H9 (cell line): ENCODE measurements at regions not wholly inside any gene's neighbourhood (a gene's known extent, or its start where the extent isn't known, plus 50 kb on each side); places are given as distances from the start of the nearest gene placed in this dataset.

Source experiments
- DNase-seq: peaks from one replicate; pipeline ENCODE4 v3.0.0-alpha.2; 2017
- H2AFZ ChIP-seq: one replicate; pipeline ENCODE4 v1.6.1; 2013; ENCODE audit warnings: mild to moderate bottlenecking, low read length, control low read depth, moderate library complexity
- H2AK5ac ChIP-seq: 2 replicates; pipeline ENCODE4 v1.6.1; 2013; ENCODE audit warnings: low read length, control low read depth, mixed read lengths; ENCODE audit not compliant: insufficient read length
- H2BK120ac ChIP-seq: one replicate; pipeline ENCODE4 v1.6.1; 2013; ENCODE audit warnings: low read depth, mild to moderate bottlenecking, low read length, control low read depth, inconsistent platforms; ENCODE audit not compliant: poor library complexity, severe bottlenecking
- H2BK12ac ChIP-seq: 2 replicates; pipeline ENCODE4 v1.6.1; 2013; ENCODE audit warnings: low read length, control low read depth, mixed read lengths, low read depth; ENCODE audit not compliant: insufficient read length
- H2BK15ac ChIP-seq: 2 replicates; pipeline ENCODE4 v1.6.1; 2013; ENCODE audit warnings: low read depth, low read length, control low read depth
- H2BK20ac ChIP-seq: one replicate; pipeline ENCODE4 v1.6.1; 2013; ENCODE audit warnings: low read depth, mild to moderate bottlenecking, low read length, control low read depth, inconsistent platforms; ENCODE audit not compliant: poor library complexity, severe bottlenecking
- H2BK5ac ChIP-seq: 2 replicates; pipeline ENCODE4 v1.6.1; 2013; ENCODE audit warnings: low read length, control low read depth, mixed read lengths; ENCODE audit not compliant: insufficient read length
- H3K14ac ChIP-seq: 2 replicates; pipeline ENCODE4 v1.6.1; 2013; ENCODE audit warnings: low read length, control low read depth; ENCODE audit not compliant: insufficient read depth
- H3K18ac ChIP-seq: 2 replicates; pipeline ENCODE4 v1.6.1; 2013; ENCODE audit warnings: low read depth, mild to moderate bottlenecking, mixed read lengths, low read length, control low read depth; ENCODE audit not compliant: insufficient read length
- H3K23ac ChIP-seq: 2 replicates; pipeline ENCODE4 v1.6.1; 2013; ENCODE audit warnings: low read length, control low read depth, mixed read lengths, low read depth; ENCODE audit not compliant: insufficient read length
- H3K23me2 ChIP-seq: 2 replicates; pipeline ENCODE4 v1.6.1; 2013; ENCODE audit warnings: low read depth, mild to moderate bottlenecking, mixed read lengths, low read length, control low read depth; ENCODE audit not compliant: insufficient read length, poor library complexity, severe bottlenecking
- H3K27ac ChIP-seq: 2 replicates; pipeline ENCODE4 v1.5.1; 2013; ENCODE audit warnings: low read length, control low read depth, mixed read lengths, low read depth; ENCODE audit not compliant: insufficient read length
- H3K27me3 ChIP-seq: 2 replicates; pipeline ENCODE4 v1.6.1; 2013; ENCODE audit warnings: low read length, control low read depth, inconsistent platforms; ENCODE audit not compliant: insufficient read depth
- H3K4ac ChIP-seq: 2 replicates; pipeline ENCODE4 v1.6.1; 2013; ENCODE audit warnings: low read depth, mild to moderate bottlenecking, control low read depth, inconsistent platforms, low read length, moderate library complexity
- H3K4me1 ChIP-seq: 2 replicates; pipeline ENCODE4 v1.6.1; 2013; ENCODE audit warnings: low read length, control low read depth, inconsistent platforms; ENCODE audit not compliant: insufficient read depth
- H3K4me2 ChIP-seq: 2 replicates; pipeline ENCODE4 v1.6.1; 2013; ENCODE audit warnings: low read length, control low read depth, mixed read lengths; ENCODE audit not compliant: insufficient read length, insufficient read depth
- H3K56ac ChIP-seq: 2 replicates; pipeline ENCODE4 v1.6.1; 2013; ENCODE audit warnings: low read depth, mild to moderate bottlenecking, mixed read lengths, low read length, control low read depth; ENCODE audit not compliant: insufficient read length
- H3K79me1 ChIP-seq: 2 replicates; pipeline ENCODE4 v1.6.1; 2013; ENCODE audit warnings: low read depth, mild to moderate bottlenecking, moderate library complexity, low read length, control low read depth, inconsistent platforms; ENCODE audit not compliant: insufficient read depth, poor library complexity, severe bottlenecking
- H3K79me2 ChIP-seq: 2 replicates; pipeline ENCODE4 v1.6.1; 2013; ENCODE audit warnings: low read length, control low read depth, inconsistent platforms; ENCODE audit not compliant: insufficient read depth
- H3K9ac ChIP-seq: 2 replicates; pipeline ENCODE4 v1.6.1; 2013; ENCODE audit warnings: low read length, control low read depth, mixed read lengths; ENCODE audit not compliant: insufficient read length; ENCODE audit errors: extremely low read depth
- H3K9me3 ChIP-seq: one replicate; pipeline ENCODE4 v1.6.1; 2013; ENCODE audit warnings: low read depth, low read length, inconsistent platforms; ENCODE audit not compliant: control insufficient read depth
- H3T11ph ChIP-seq: one replicate; pipeline ENCODE4 v1.6.1; 2013; ENCODE audit warnings: mild to moderate bottlenecking, low read length, control low read depth, inconsistent platforms
- H4K20me1 ChIP-seq: one replicate; pipeline ENCODE4 v1.6.1; 2013; ENCODE audit not compliant: control insufficient read depth, insufficient read length, insufficient read depth
- H4K5ac ChIP-seq: 2 replicates; pipeline ENCODE4 v1.6.1; 2013; ENCODE audit warnings: low read depth, mild to moderate bottlenecking, mixed read lengths, low read length, control low read depth; ENCODE audit not compliant: insufficient read length
- H4K8ac ChIP-seq: replicated peaks from 2 replicates; pipeline ENCODE4 v1.6.1; 2013; ENCODE audit warnings: low read length, control low read depth, mixed read lengths, low read depth; ENCODE audit not compliant: insufficient read length
- H4K91ac ChIP-seq: 2 replicates; pipeline ENCODE4 v1.6.1; 2013; ENCODE audit warnings: low read depth, mild to moderate bottlenecking, moderate library complexity, mixed read lengths, low read length, control low read depth; ENCODE audit not compliant: insufficient read length
- H3K27ac Mint-ChIP-seq, 3 experiments: 2 replicates in 2 of 3; 3 replicates in 1 of 3; pipeline ENCODE4 v1.8.0; 2020 to 2021; ENCODE audit warnings: mixed read lengths in 3 of 3, mild to moderate bottlenecking in 1 of 3, moderate library complexity in 1 of 3
- H3K27me3 Mint-ChIP-seq: 2 replicates; pipeline ENCODE4 v1.8.0; 2021; ENCODE audit warnings: low read depth, mild to moderate bottlenecking, moderate library complexity, mixed read lengths
- H3K36me3 Mint-ChIP-seq, 3 experiments: 2 replicates in 2 of 3; 3 replicates in 1 of 3; pipeline ENCODE4 v1.8.0; 2020 to 2021; ENCODE audit warnings: low read depth in 3 of 3, mixed read lengths in 3 of 3; ENCODE audit not compliant: insufficient read depth in 1 of 3
- H3K4me1 Mint-ChIP-seq, 2 experiments: 2 replicates each; pipeline ENCODE4 v1.8.0; 2020; ENCODE audit warnings: mixed read lengths in 2 of 2
- H3K4me3 Mint-ChIP-seq, 2 experiments: 2 replicates in 1 of 2; 3 replicates in 1 of 2; pipeline ENCODE4 v1.8.0; 2020 to 2021; ENCODE audit warnings: mild to moderate bottlenecking in 2 of 2, mixed read lengths in 2 of 2, moderate library complexity in 1 of 2
- H3K9me3 Mint-ChIP-seq, 2 experiments: 2 replicates in 1 of 2; 3 replicates in 1 of 2; pipeline ENCODE4 v1.8.0; 2020; ENCODE audit warnings: mild to moderate bottlenecking in 2 of 2, mixed read lengths in 2 of 2, moderate library complexity in 1 of 2
- CTCF ChIP-seq: fragments of 200-600 bp; sonication (generic); conservative IDR thresholded peaks from 3 replicates; pipeline ENCODE4 v1.8.0; 2021; ENCODE audit warnings: antibody characterized with exemption, mild to moderate bottlenecking
- WGBS: extraction: QIAGEN DNeasy Blood & Tissue Kit; methylation state at CpG from one replicate; pipeline ENCODE4 v1.1.7; 2013; ENCODE audit warnings: missing lambda C conversion rate, low lambda C conversion rate, mixed read lengths; ENCODE audit not compliant: insufficient read length; ENCODE audit errors: extremely low coverage; 5-methylcytosine and 5-hydroxymethylcytosine counted together

DNA sequence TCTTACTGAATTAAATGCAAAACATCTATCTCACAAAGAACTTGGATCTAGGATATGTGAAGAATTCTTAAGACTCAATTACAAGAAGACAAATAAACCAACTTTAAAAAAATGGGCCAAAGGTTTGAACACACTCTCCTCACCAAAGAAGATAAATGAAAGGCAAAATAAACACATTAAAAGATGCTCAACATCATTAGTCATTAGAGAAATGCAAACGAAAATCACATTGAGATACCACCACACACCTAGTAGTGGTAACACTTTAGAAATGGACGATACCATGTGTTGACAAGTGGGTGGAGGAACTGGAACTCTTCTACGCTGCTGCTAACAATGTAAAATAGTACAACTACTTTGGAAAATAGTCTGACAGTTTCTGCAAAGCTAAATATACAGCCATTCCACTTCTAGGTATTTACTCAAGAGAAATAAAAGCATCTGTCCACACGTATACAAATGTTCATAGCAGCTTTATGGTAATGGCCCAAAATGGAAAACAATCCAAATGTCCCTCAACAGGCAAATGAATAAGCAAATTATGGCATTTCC lies 194.3 kb downstream of the RHOU start:
- no peaks in the 10 kb centered on the region for H3K4me1 ChIP-seq
- H3K14ac ChIP-seq = no peak overlapping the region

More for the DNA sequence above, 194.3 kb downstream of the RHOU start:
- WGBS = no CpG with 5 or more reads among the region's 4 CpGs
- no peaks in the 10 kb centered on the region for H3K79me1 ChIP-seq
- no peak overlapping the region for H2AK5ac ChIP-seq
- H2BK15ac ChIP-seq = no peak overlapping the region
- H4K8ac ChIP-seq = no peak overlapping the region
- no peaks in the 10 kb centered on the region for H4K20me1 ChIP-seq
- H4K5ac ChIP-seq = no peak overlapping the region
- H3K27ac ChIP-seq = no peak overlapping the region
- H3K9ac ChIP-seq = no peak overlapping the region
- Mint-ChIP-seq H3K4me1 (peaks cover 2 to 4% of the 10 kb centered on the region in 2 experiments; a peak in 3 of 4 replicates), H3K36me3 (peaks cover 2 to 14% (median 3%) of the 10 kb centered on the region in 3 experiments; a peak in 6 of 7 replicates), H3K9me3 (peaks cover 7 to 15% of the 10 kb centered on the region in 2 experiments), H3K4me3 (no peak overlapping the region), H3K27ac (no peak overlapping the region), H3K27me3 (peaks cover 16% of the 10 kb centered on the region)
- no peaks in the 10 kb centered on the region for H3K79me2 ChIP-seq
- no peak overlapping the region for H2BK5ac ChIP-seq
- H3K23me2 ChIP-seq = no peaks in the 10 kb centered on the region
- no peak overlapping the region for H3K23ac ChIP-seq
- no peak overlapping the region for H2AFZ ChIP-seq
- DNase-seq = no peak
- H2BK12ac ChIP-seq = no peak overlapping the region
- H3K56ac ChIP-seq = no peak overlapping the region
- no peaks in the 10 kb centered on the region for H3K9me3 ChIP-seq
- no peak overlapping the region for H2BK20ac ChIP-seq
- H3K4ac ChIP-seq = no peak overlapping the region
- no peak overlapping the region for H3K4me2 ChIP-seq
- no peak overlapping the region for H3K18ac ChIP-seq
- no peaks in the 10 kb centered on the region for H3K27me3 ChIP-seq
- no peak overlapping the region for H2BK120ac ChIP-seq
- no peak overlapping the region for H3T11ph ChIP-seq
- TF ChIP-seq CTCF = no peak
- no peak overlapping the region for H4K91ac ChIP-seq
